GM12873 (cell line): ENCODE measurements at regions not wholly inside any gene's neighbourhood (a gene's known extent, or its start where the extent isn't known, plus 50 kb on each side); places are given as distances from the start of the nearest gene placed in this dataset.

Source experiments
- CTCF ChIP-seq: IDR thresholded peaks from 2 replicates; pipeline ENCODE4 v1.5.1; 2012; ENCODE audit warnings: low read depth, mild to moderate bottlenecking, moderate library complexity, low read length, control low read depth; ENCODE audit not compliant: insufficient read depth; ENCODE audit errors: missing control alignments

- TF ChIP-seq CTCF: no peak
Measured at GRCh38 chr6:28711788-28712341, 186.2 kb downstream of the GPX5 start.

DNA sequence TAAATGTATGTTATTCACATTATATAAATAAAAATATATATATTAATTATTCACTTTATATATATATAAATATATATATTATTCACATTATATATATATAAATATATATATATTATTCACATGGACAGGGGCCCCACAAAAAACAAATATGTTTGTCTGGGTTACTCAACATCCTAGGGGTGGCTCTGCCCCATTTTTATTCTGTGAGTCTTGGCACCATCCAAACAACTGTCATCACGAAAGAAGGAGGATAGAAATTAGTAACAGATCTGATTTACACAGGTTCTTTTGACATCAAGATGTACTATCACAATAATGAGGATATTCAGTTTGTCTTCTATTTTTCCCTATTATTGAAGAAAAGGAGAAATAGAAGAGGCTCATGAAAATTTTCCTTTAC, 187.3 kb downstream of the GPX5 start:
- TF ChIP-seq CTCF: no peak

GRCh38 chr6:28719275-28719940, 193.7 kb downstream of the GPX5 start:
- TF ChIP-seq CTCF: no peak

GRCh38 chr6:28720357-28721231, 194.9 kb downstream of the GPX5 start:
- no peak for TF ChIP-seq CTCF

DNA sequence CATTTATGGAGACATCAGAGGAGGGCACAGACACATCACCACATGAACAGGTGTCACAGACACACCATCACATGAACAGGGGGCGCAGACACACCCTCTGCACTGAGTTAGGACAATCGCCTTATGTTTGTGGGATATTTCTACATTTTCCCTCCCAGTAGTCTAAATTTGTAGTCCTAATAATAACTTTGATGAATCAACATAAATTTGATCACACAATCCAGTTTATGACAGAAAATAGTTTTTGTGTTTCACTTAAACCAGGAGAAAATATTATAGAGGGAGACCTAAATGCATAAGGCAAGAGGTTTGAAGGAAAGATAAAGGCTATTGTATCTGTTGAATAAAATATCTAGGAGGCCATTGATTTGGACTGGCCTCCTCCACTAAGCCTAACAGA, 195.7 kb downstream of the GPX5 start:
- no peak for TF ChIP-seq CTCF

DNA sequence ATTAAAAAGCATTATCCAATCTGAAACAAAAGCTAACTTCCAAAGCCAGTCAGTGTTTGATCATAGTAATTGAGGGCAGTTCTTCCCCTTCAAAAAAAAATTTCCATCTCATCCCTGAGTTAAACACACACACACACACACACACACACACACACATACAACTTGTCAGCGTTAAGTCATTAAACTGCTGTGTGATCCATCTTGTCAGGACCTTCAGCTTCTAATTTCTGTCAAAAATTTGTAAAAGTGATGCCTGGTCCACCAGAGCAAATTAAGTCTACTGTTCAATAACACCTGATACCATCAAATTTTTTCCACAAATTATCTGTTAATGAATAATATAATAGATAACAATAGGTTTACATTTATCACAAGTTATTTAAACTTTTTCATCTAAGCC, 198.7 kb downstream of the GPX5 start:
- TF ChIP-seq CTCF: no peak

GRCh38 chr6:28725274-28725809, 198.4 kb downstream of the TRIM27 start:
- TF ChIP-seq CTCF: no peak
